ENCODE measurements at regions not wholly inside any gene's neighbourhood (a gene's known extent, or its start where the extent isn't known, plus 50 kb on each side); places are given as distances from the start of the nearest gene placed in this dataset.

DNA sequence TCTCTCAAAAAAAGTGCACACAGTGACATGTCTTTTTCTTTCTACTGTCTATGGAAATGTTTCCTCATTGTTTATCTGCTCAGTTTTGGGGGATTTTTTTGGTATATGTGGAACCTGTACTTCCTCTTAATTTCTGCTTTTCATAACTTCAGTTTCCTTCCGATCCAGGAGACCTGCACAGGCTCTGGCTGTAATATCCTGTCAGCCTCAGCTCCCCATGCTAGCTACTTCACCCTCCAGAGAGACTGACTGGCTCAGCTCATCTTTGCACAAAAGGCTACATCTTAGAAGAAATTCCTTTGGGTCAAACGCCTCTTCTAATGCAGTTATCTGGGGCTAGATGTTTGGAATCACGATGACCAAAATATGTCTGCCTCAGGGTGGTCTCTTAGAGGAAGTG, 378.4 kb downstream of the RND3 start:
- DNase-seq (ENCODE audit: low read depth, low spot score), result no peak

- no peak for DNase-seq (ENCODE audit: low read depth, low spot score)
Observed at GRCh38 chr2:150107816-150108215, 379.7 kb downstream of the RND3 start.

DNA sequence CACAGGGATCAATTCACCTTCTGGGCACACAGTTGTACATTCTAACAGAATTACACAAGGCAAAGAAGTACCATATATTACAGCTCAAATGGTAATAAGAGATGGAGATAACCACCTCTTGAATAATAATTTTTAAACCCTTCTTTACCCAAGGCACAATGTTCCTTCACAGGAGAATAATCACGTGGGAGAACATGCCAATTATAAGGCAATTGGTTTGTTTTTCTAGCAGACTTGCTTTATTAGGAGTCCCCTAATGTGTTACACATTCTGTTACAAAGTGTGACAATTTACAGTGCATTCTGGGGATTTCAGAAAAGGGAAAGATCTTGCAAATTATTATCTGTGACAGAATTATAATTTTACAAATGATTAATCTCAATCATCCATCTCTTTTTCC, 380.3 kb downstream of the RND3 start:
- no peak for DNase-seq (ENCODE audit: low read depth, low spot score)

GRCh38 chr2:150101947-150102346, 385.5 kb downstream of the RND3 start:
- no peak for DNase-seq (ENCODE audit: low read depth, low spot score)

- DNase-seq (ENCODE audit: low read depth, low spot score), result no peak
Observed at GRCh38 chr2:150100834-150101233, 386.6 kb downstream of the RND3 start.

DNA sequence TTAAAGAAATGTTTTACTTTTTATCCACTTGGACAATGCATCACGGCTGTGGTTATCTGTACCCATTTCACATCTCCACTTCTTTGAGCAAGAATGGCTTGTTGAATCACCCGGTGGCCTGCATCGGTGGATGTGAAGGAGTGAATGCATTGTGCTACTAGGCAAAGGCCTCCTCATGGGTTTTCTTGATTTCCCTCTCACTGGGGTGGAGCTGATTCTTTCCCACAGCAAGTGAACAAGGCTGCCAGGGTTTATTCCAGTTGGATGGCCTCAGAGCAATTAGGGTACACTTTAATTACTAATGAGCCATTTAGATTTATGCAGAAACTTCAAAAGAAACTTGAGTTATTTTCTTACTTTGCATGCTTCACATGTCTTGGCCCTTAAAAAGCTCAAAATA, 387.1 kb downstream of the RND3 start:
- no peak for DNase-seq (ENCODE audit: low read depth, low spot score)

- no peak for DNase-seq (ENCODE audit: low read depth, low spot score)
Observed at GRCh38 chr2:150099805-150100204, 387.7 kb downstream of the RND3 start.

- no peak for DNase-seq (ENCODE audit: low read depth, low spot score)
Observed at GRCh38 chr2:150097901-150098531, 389.5 kb downstream of the RND3 start.

DNA sequence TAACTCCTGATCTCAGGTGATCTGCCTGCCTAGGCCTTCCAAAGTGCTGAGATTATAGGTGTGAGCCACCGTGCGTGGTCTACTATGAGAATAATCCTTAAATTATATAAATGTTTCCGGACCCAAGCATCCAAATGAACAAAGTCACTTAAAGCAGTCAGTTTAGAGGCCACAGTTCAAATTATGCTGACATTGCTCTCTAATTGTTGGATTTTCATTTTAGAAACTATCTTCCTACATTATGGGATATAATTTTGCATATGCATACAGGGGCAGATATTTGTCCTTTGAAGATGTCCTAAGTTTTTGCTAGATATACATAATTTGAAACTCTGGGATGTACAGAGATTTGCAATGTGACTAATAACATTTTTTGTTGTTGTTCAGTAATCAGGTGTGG, 390.1 kb downstream of the RND3 start:
- DNase-seq (ENCODE audit: low read depth, low spot score), result no peak

DNA sequence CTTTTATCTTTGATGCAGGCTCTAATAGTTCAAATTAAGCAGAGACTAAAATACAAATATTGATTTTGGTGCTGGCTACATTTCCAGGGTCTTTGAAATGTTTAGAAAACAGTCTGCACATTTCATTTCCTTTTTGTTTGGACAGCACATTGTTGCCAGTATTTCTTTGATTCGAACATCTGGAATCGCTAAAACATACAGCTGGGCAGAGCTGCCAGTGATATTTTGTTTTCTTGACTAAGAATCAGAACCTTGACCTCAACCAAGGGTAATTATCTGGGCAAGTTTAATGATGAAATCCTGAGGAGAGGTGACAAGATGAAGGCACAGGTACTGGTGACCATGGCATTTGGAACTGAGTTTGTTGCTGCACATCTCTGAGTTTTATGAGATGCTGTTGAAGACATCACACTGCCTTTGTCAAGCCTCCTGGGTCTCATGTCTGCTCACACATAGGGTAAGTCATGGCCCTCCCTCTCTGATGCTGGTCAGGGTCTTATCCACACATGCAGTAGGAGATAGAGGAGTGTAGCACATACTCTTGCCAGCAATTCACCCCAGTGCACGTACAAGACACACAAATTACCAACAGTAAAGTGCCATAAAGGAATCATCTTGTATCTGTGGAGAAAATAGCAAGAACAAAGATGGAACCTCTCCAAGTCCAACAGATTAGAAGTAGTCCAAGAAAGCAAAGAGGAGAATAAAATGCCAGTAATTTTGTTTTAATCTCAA, 391.9 kb downstream of the RND3 start:
- no peak for DNase-seq (ENCODE audit: low read depth, low spot score)

GRCh38 chr2:150091846-150092245, 395.6 kb downstream of the RND3 start:
- DNase-seq (ENCODE audit: low read depth, low spot score), result no peak

- no peak for DNase-seq (ENCODE audit: low read depth, low spot score)
Observed at GRCh38 chr2:150090031-150090430, 397.4 kb downstream of the RND3 start.

- no peak for DNase-seq (ENCODE audit: low read depth, low spot score)
Observed at GRCh38 chr2:150088538-150088937, 398.9 kb downstream of the RND3 start.

- DNase-seq (ENCODE audit: low read depth, low spot score), result no peak
Observed at GRCh38 chr2:150085478-150085877, 402.0 kb downstream of the RND3 start.

DNA sequence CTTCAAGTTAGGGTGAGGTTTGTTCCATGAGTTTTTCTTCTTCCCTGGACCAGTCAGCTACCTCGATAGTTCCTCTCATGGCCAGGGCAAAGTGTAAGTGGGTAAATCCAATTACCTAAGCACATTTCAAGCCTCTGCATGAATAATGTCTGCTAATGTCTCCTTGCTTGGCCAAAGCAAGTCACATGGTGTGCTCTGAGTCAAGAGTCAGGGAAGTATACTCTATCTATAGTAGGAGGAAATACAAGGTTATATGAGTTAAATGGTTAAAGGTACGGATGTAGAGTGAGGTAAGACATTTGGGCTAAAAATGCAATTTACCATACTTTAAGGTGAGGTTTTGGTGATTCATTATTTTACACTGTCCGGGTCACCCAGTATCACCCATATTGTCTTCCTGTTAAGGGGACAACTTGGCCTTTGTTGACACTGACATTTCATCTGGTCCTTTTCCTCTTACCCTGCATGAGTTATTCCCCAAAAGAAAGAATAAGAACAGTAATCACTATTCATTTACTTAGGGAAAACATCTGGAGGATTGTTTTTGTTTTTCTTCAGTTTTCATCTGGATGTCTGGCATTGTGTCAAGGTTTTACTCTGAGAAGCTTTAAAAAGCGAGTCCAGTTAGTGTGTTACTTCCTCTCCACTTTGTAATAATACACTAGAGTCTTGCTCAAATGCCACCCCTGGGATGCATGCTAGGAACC, 405.5 kb downstream of the RND3 start:
- DNase-seq (ENCODE audit: low read depth, low spot score), result peak; percentile 68

DNA sequence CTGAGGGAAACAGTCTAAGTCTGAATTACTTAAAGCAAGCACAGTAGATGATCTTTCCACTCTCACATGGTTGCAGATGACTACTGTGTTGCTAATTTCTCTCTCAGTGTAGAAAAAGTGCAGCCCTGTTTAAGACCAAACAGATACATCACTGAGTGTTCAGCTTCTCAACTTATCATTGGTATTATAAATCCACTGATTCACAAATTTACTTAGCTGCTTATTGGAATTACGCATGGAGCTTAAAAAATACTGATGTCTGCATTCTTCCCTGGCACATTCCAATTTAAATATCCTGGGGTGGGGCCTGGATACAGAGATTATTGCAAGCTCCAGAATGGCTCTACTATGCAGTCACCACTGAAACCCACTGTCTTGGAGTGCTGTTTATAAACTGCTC, 411.2 kb downstream of the RND3 start:
- no peak for DNase-seq (ENCODE audit: low read depth, low spot score)

GRCh38 chr2:150075831-150076230, 411.6 kb downstream of the RND3 start:
- DNase-seq (ENCODE audit: low read depth, low spot score), result no peak

DNA sequence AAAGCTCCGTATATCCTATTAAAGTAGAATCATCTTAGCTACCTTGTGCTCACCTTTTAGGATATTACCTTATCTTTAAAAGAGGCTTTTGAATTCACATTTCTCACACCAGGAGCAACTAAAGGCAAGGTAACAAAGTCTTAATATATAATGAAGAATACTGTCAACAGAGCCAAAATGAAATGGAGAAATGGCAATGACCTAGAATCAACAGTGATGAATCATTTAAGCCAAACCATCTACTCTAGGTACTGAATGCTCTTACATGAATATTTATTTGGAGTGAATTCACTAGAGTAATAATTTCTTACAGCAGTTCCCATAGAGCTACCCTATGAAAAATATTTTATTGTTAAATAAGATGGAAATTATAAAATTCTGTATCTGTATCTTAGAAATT, 421.0 kb downstream of the RND3 start:
- no peak for DNase-seq (ENCODE audit: low read depth, low spot score)

GRCh38 chr2:150063931-150064548, 423.4 kb downstream of the RND3 start:
- no peak for DNase-seq (ENCODE audit: low read depth, low spot score)

GRCh38 chr2:150063432-150063889, 424.0 kb downstream of the RND3 start:
- DNase-seq (ENCODE audit: low read depth, low spot score), result no peak

DNA sequence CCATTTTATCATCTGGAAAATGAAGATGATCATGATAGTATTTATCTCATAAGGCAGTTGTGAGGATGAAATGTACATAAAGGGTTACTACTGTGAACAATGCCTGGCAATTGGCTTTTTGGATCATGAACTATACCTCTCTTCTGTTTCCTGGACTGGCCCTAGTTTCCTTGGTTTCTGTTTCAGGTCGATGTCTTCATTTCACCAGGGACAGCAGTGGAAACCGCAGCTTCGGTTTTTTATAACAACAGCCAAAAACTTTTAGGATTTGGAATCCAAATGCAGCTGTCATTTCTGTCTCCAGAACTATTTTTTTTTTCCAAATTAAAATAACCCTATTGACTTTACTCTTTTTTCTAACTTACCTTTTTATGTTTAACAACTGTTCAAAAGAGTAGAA, 425.1 kb downstream of the RND3 start:
- no peak for DNase-seq (ENCODE audit: low read depth, low spot score)

DNA sequence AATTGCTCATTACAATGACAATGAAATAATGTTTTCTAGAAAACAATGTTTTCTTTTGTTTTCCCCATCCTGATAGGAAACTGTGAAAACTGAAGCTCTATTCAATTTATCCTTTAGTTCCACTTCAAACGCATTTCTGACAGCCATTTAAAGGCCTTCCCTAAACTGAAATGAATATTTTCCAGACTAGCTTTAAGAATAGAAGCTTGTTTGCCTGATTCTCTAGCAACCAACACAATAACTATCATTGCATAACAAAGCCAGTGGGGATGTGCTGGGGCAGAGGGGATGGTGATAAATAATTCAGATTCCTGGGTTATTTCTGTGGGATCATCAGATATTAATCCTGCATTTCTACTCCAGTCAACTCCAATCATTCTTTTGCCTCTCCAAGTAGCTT, 427.1 kb downstream of the RND3 start:
- no peak for DNase-seq (ENCODE audit: low read depth, low spot score)

Measured in smooth muscle cell of the brain vasculature (primary cell).